Neural cell (in vitro differentiated cells): ENCODE measurements at regions not wholly inside any gene's neighbourhood (a gene's known extent, or its start where the extent isn't known, plus 50 kb on each side); places are given as distances from the start of the nearest gene placed in this dataset.
"Not testable (repeated sequence)": the region's sequence is repeated elsewhere in the genome, so short reads cannot be mapped to it uniquely, and the experiment has no call there.

Experiments
- H2AFZ ChIP-seq: fragments of 200-600, 300-800 bp; sonication (generic), shearing (Covaris generic); 2 replicates; pipeline ENCODE4 v1.6.0; 2014; ENCODE audit warnings: low read depth, mild to moderate bottlenecking, antibody characterized with exemption, low read length, moderate library complexity
- H3F3A ChIP-seq: fragments of 200-600 bp; shearing (Covaris generic); 2 replicates; pipeline ENCODE4 v1.6.1; 2016; ENCODE audit warnings: mild to moderate bottlenecking, moderate library complexity, mixed read lengths, antibody characterized with exemption, low read length; ENCODE audit not compliant: insufficient read depth, poor library complexity, severe bottlenecking
- H3K27ac ChIP-seq: fragments of 200-600, 300-800 bp; sonication (generic), shearing (Covaris generic); 2 replicates; pipeline ENCODE4 v1.5.1; 2014; ENCODE audit warnings: mild to moderate bottlenecking, low read length, moderate library complexity
- H3K27me3 ChIP-seq: fragments of 300-800, 200-600 bp; sonication (generic), shearing (Covaris generic); 2 replicates; pipeline ENCODE4 v1.6.0; 2014; ENCODE audit warnings: mild to moderate bottlenecking, low read depth, low read length, moderate library complexity; ENCODE audit not compliant: insufficient read depth
- H3K36me3 ChIP-seq: fragments of 300-800, 200-600 bp; sonication (generic), shearing (Covaris generic); 2 replicates; pipeline ENCODE4 v1.5.1; 2014; ENCODE audit warnings: mild to moderate bottlenecking, antibody characterized with exemption, low read length, moderate library complexity; ENCODE audit not compliant: insufficient read depth
- H3K4me2 ChIP-seq: fragments of 300-800, 200-600 bp; sonication (generic), shearing (Covaris generic); 2 replicates; pipeline ENCODE4 v1.6.0; 2014; ENCODE audit warnings: mild to moderate bottlenecking, low read length
- H3K4me3 ChIP-seq: fragments of 300-800, 200-600 bp; sonication (generic), shearing (Covaris generic); 2 replicates; pipeline ENCODE4 v1.5.1; 2014; ENCODE audit warnings: mild to moderate bottlenecking, low read length, moderate library complexity
- H3K79me2 ChIP-seq: fragments of 200-600 bp; shearing (Covaris generic); replicated peaks from 2 replicates; pipeline ENCODE4 v1.6.0; 2014; ENCODE audit warnings: mild to moderate bottlenecking, low read length, moderate library complexity; ENCODE audit not compliant: insufficient read depth
- H3K9ac ChIP-seq: fragments of 300-800, 200-600 bp; sonication (generic), shearing (Covaris generic); 2 replicates; pipeline ENCODE4 v1.6.1; 2016; ENCODE audit warnings: mild to moderate bottlenecking, low read length, mixed read lengths
- H3K9me2 ChIP-seq: fragments of 200-600 bp; shearing (Covaris generic); 2 replicates; pipeline ENCODE4 v1.6.1; 2016; ENCODE audit warnings: mild to moderate bottlenecking, low read length, mixed read lengths; ENCODE audit not compliant: insufficient read depth
- H3K9me3 ChIP-seq: fragments of 200-600, 300-800 bp; sonication (generic), shearing (Covaris generic); 2 replicates; pipeline ENCODE4 v1.6.1; 2016; ENCODE audit warnings: mild to moderate bottlenecking, mixed run types, low read length, moderate library complexity, mixed read lengths
- H4K20me1 ChIP-seq: fragments of 200-600 bp; shearing (Covaris generic); 2 replicates; pipeline ENCODE4 v1.6.1; 2016; ENCODE audit warnings: mild to moderate bottlenecking, mixed run types; ENCODE audit not compliant: insufficient read depth
- EP300 ChIP-seq: fragments of 450-650 bp; conservative IDR thresholded peaks from 2 replicates; pipeline ENCODE4 v1.6.1; 2014; ENCODE audit warnings: antibody characterized with exemption, mild to moderate bottlenecking, moderate library complexity; ENCODE audit not compliant: poor library complexity, severe bottlenecking
- EZH2 ChIP-seq: fragments of 200-600, 300-800 bp; shearing (Covaris generic), sonication (generic); IDR thresholded peaks from 2 replicates; pipeline ENCODE4 v1.6.1; 2014; ENCODE audit warnings: antibody characterized with exemption, low read length, borderline replicate concordance, mild to moderate bottlenecking; ENCODE audit not compliant: insufficient read depth, poor library complexity, severe bottlenecking
- MXI1 ChIP-seq: fragments of 450-650 bp; conservative IDR thresholded peaks from 2 replicates; pipeline ENCODE4 v1.6.1; 2014; ENCODE audit warnings: antibody characterized with exemption, mild to moderate bottlenecking; ENCODE audit not compliant: poor library complexity, severe bottlenecking
- POLR2AphosphoS5 ChIP-seq: IDR thresholded peaks from 2 replicates; pipeline ENCODE4 v1.6.1; 2012
- RAD21 ChIP-seq: fragments of 450-650 bp; conservative IDR thresholded peaks from 2 replicates; pipeline ENCODE4 v1.6.1; 2014; ENCODE audit warnings: antibody characterized with exemption, mild to moderate bottlenecking, moderate library complexity
- SMC3 ChIP-seq: fragments of 450-650 bp; conservative IDR thresholded peaks from 2 replicates; pipeline ENCODE4 v1.6.1; 2014; ENCODE audit warnings: antibody characterized with exemption, mild to moderate bottlenecking, moderate library complexity; ENCODE audit not compliant: poor library complexity
- TAF1 ChIP-seq: IDR thresholded peaks from 2 replicates; pipeline ENCODE4 v1.6.1; 2012; ENCODE audit warnings: low read depth
- TF ChIP-seq, protein P1 (sequence below): IDR thresholded peaks from 2 replicates; pipeline ENCODE4 v1.6.1; 2012; ENCODE audit warnings: borderline replicate concordance
- TF ChIP-seq, protein P2 (sequence below): fragments of 450-650 bp; IDR thresholded peaks from 2 replicates; pipeline ENCODE4 v1.5.1; 2014; ENCODE audit warnings: antibody characterized with exemption, mild to moderate bottlenecking, moderate library complexity; ENCODE audit not compliant: poor library complexity, severe bottlenecking

DNA sequence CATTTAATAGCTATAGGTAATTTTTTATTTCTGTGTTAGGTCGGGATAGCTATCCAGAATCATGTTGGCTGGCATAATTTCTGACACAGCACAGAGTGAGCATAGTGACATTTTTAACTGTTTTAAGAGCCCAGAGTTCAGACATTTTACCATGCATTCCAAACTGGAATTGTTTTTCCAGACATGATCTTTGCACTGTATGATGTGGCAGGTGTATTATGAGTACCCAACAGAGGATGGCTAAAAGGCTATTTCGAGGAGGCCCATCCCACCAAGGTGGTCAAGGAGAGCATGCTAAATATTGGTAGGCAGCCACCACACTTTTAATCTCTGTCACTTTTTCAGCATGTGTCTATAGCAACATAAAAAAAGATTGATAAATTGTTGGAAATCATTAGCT is 137.3 kb upstream of the ST6GALNAC5 start:
- no peaks in the 10 kb centered on the region for H3K9me3 ChIP-seq
- no peaks in the 10 kb centered on the region for H3K27me3 ChIP-seq
- H2AFZ ChIP-seq: no peak overlapping the region
- no peaks in the 10 kb centered on the region for H3K9me2 ChIP-seq
- H3F3A ChIP-seq: no peaks in the 10 kb centered on the region
- TF ChIP-seq, protein P1, sequence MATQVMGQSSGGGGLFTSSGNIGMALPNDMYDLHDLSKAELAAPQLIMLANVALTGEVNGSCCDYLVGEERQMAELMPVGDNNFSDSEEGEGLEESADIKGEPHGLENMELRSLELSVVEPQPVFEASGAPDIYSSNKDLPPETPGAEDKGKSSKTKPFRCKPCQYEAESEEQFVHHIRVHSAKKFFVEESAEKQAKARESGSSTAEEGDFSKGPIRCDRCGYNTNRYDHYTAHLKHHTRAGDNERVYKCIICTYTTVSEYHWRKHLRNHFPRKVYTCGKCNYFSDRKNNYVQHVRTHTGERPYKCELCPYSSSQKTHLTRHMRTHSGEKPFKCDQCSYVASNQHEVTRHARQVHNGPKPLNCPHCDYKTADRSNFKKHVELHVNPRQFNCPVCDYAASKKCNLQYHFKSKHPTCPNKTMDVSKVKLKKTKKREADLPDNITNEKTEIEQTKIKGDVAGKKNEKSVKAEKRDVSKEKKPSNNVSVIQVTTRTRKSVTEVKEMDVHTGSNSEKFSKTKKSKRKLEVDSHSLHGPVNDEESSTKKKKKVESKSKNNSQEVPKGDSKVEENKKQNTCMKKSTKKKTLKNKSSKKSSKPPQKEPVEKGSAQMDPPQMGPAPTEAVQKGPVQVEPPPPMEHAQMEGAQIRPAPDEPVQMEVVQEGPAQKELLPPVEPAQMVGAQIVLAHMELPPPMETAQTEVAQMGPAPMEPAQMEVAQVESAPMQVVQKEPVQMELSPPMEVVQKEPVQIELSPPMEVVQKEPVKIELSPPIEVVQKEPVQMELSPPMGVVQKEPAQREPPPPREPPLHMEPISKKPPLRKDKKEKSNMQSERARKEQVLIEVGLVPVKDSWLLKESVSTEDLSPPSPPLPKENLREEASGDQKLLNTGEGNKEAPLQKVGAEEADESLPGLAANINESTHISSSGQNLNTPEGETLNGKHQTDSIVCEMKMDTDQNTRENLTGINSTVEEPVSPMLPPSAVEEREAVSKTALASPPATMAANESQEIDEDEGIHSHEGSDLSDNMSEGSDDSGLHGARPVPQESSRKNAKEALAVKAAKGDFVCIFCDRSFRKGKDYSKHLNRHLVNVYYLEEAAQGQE: no peak
- no peak for TF ChIP-seq EP300
- TF ChIP-seq RAD21: no peak
- TF ChIP-seq SMC3: no peak
- no peak overlapping the region for H3K4me2 ChIP-seq
- no peak overlapping the region for H3K4me3 ChIP-seq
- no peaks in the 10 kb centered on the region for H3K36me3 ChIP-seq
- H4K20me1 ChIP-seq: no peaks in the 10 kb centered on the region
- H3K79me2 ChIP-seq: no peaks in the 10 kb centered on the region
- H3K27ac ChIP-seq: no peak overlapping the region
- no peak overlapping the region for H3K9ac ChIP-seq

DNA sequence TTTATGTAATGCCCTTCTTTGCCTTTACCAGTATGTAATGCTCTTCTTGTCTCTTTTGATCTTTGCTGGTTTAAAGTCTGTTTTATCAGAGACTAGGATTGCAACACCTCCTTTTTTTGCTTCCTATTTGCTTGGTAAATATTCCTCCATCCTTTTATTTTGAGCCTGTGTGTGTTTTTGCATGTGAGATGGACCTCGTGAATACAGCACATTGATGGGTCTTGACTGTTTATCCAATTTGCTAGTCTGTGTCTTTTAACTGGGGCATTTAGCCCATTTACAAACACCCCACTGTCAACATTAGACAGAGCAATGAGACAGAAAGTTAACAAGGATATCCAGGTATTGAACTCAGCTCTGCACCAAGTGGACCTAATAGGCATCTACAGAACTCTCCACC is 128.9 kb upstream of the ST6GALNAC5 start:
- H3K27me3 ChIP-seq, H3K9me2 ChIP-seq, H3K79me2 ChIP-seq, H3K4me2 ChIP-seq, H3K36me3 ChIP-seq, H4K20me1 ChIP-seq, H3K27ac ChIP-seq, H3F3A ChIP-seq, H3K9ac ChIP-seq, H3K9me3 ChIP-seq, H3K4me3 ChIP-seq, H2AFZ ChIP-seq: not testable (repeated sequence)

DNA sequence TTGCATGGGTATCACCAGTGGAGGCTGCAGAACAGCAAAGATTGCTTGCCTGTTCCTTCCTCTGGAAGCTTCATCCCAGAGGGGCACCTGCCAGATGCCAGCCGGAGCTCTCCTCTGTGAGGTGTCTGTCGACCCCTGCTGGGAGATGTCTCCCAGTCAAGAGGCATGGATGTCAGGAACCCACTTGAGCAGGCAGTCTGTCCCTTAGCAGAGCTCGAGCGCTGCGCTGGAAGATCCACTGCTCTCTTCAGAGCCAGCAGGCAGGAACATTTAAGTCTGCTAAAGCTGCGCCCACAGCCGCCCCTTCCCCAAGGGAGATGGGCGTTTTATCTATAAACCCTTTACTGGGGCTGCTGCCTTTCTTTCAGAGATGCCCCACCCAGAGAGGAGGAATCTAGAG is 126.3 kb upstream of the ST6GALNAC5 start:
- H3K9me2 ChIP-seq, H3K9ac ChIP-seq, H3F3A ChIP-seq, H3K9me3 ChIP-seq, H3K36me3 ChIP-seq, H2AFZ ChIP-seq, H3K4me2 ChIP-seq, H3K27me3 ChIP-seq, H3K79me2 ChIP-seq, H3K4me3 ChIP-seq, H4K20me1 ChIP-seq, H3K27ac ChIP-seq: not testable (repeated sequence)

DNA sequence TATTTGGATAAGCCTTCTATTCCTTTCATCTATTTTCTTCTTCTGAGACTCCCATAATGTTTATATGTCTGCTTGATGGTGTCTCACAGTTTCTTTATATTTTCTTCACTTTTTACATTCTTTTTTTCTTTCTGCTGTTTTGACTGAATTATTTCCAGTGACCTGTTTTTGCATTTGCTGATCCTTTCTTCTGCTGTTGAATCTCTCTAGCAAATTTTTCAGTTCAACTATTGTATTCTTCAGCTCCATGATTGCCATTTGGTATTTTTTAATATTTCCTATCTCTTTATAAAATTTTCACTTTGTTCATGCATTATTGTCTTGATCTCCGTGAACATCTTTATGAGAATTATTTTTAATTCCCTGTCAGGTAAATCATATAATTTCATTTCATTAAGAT is 122.3 kb upstream of the ST6GALNAC5 start:
- Histone ChIP-seq H3K9me3 (peaks cover 6% of the 10 kb centered on the region), H3K79me2 (no peaks in the 10 kb centered on the region), H3K27ac (no peak overlapping the region), H3F3A (no peaks in the 10 kb centered on the region), H4K20me1 (no peaks in the 10 kb centered on the region), H3K9me2 (no peaks in the 10 kb centered on the region), H3K4me2 (no peak overlapping the region), H3K9ac (no peak overlapping the region), H3K36me3 (no peaks in the 10 kb centered on the region), H2AFZ (no peak overlapping the region), H3K4me3 (no peak overlapping the region), H3K27me3 (no peaks in the 10 kb centered on the region)
- no peak for TF ChIP-seq EZH2
- no peak for TF ChIP-seq SMC3
- TF ChIP-seq MXI1: no peak
- TF ChIP-seq RAD21: no peak
- no peak for TF ChIP-seq TAF1
- TF ChIP-seq, protein P1: no peak
- no peak for TF ChIP-seq POLR2AphosphoS5
- TF ChIP-seq, protein P2, sequence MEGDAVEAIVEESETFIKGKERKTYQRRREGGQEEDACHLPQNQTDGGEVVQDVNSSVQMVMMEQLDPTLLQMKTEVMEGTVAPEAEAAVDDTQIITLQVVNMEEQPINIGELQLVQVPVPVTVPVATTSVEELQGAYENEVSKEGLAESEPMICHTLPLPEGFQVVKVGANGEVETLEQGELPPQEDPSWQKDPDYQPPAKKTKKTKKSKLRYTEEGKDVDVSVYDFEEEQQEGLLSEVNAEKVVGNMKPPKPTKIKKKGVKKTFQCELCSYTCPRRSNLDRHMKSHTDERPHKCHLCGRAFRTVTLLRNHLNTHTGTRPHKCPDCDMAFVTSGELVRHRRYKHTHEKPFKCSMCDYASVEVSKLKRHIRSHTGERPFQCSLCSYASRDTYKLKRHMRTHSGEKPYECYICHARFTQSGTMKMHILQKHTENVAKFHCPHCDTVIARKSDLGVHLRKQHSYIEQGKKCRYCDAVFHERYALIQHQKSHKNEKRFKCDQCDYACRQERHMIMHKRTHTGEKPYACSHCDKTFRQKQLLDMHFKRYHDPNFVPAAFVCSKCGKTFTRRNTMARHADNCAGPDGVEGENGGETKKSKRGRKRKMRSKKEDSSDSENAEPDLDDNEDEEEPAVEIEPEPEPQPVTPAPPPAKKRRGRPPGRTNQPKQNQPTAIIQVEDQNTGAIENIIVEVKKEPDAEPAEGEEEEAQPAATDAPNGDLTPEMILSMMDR: no peak
- no peak for TF ChIP-seq EP300
